CD8-positive, alpha-beta memory T cell (primary cell): ENCODE measurements at regions not wholly inside any gene's neighbourhood (a gene's known extent, or its start where the extent isn't known, plus 50 kb on each side); places are given as distances from the start of the nearest gene placed in this dataset.

ENCODE experiments used
- CTCF ChIA-PET: fragments of 350-600 bp; sonication (Branson Sonifier 250); formaldehyde crosslinking; loops from one replicate; lab custom pipeline; 2021; ENCODE audit warnings: antibody characterized with exemption; lab: Charles Lee
- POLR2A ChIA-PET: fragments of 350-600 bp; sonication (Branson Sonifier 250); formaldehyde crosslinking; loops from one replicate; lab custom pipeline; 2021; ENCODE audit warnings: antibody characterized with exemption; lab: Charles Lee
- DNase-seq, 5 donors: peaks; one replicate each; pipeline versions ENCODE4 v3.0.0 to v3.0.0-alpha.2; 2020 to 2022; ENCODE audit warnings: mixed read lengths in 1 of 5
- H3K27ac ChIP-seq: one replicate; pipeline ENCODE4 v1.7.0; 2013; ENCODE audit warnings: low read depth, mild to moderate bottlenecking, low read length, moderate library complexity
- H3K27me3 ChIP-seq: 2 replicates; pipeline ENCODE4 v1.7.0; 2013; ENCODE audit warnings: low read length, mild to moderate bottlenecking; ENCODE audit not compliant: insufficient read depth, poor library complexity, severe bottlenecking
- H3K36me3 ChIP-seq: 2 replicates; pipeline ENCODE4 v1.7.0; 2013; ENCODE audit warnings: mild to moderate bottlenecking, low read length, moderate library complexity; ENCODE audit not compliant: insufficient read depth
- H3K4me1 ChIP-seq: 2 replicates; pipeline ENCODE4 v1.7.0; 2013; ENCODE audit warnings: mild to moderate bottlenecking, low read length, moderate library complexity; ENCODE audit not compliant: insufficient read depth
- H3K4me3 ChIP-seq: 2 replicates; pipeline ENCODE4 v1.7.0; 2013; ENCODE audit warnings: mild to moderate bottlenecking, low read length
- H3K9me3 ChIP-seq: 2 replicates; pipeline ENCODE4 v1.7.0; 2013; ENCODE audit warnings: mild to moderate bottlenecking, low read length
- H3K27ac Mint-ChIP-seq, 8 donors: one replicate each; pipeline ENCODE4 v1.8.0; 2020 to 2021; ENCODE audit warnings: mixed read lengths in 8 of 8, mild to moderate bottlenecking in 6 of 8, inconsistent platforms in 3 of 8, moderate library complexity in 3 of 8
- H3K27me3 Mint-ChIP-seq, 2 donors: one replicate each; pipeline ENCODE4 v1.8.0; 2020 to 2021; ENCODE audit warnings: mixed read lengths in 2 of 2, mild to moderate bottlenecking in 1 of 2, moderate library complexity in 1 of 2
- H3K36me3 Mint-ChIP-seq, 3 donors: one replicate each; pipeline ENCODE4 v1.8.0; 2020 to 2021; ENCODE audit warnings: mixed read lengths in 3 of 3, inconsistent platforms in 1 of 3, mild to moderate bottlenecking in 1 of 3
- H3K4me1 Mint-ChIP-seq, 3 donors: one replicate each; pipeline ENCODE4 v1.8.0; 2020 to 2021; ENCODE audit warnings: mixed read lengths in 3 of 3, inconsistent platforms in 1 of 3, mild to moderate bottlenecking in 1 of 3
- H3K4me3 Mint-ChIP-seq, 7 donors: one replicate each; pipeline ENCODE4 v1.8.0; 2020 to 2021; ENCODE audit warnings: mixed read lengths in 7 of 7, mild to moderate bottlenecking in 6 of 7, moderate library complexity in 4 of 7, inconsistent platforms in 2 of 7
- H3K9me3 Mint-ChIP-seq, 5 donors: one replicate each; pipeline ENCODE4 v1.8.0; 2020 to 2022; ENCODE audit warnings: mixed read lengths in 5 of 5, mild to moderate bottlenecking in 3 of 5, moderate library complexity in 2 of 5, inconsistent platforms in 1 of 5

- Histone ChIP-seq H3K27me3 (no peaks in the 10 kb centered on the region), H3K9me3 (no peaks in the 10 kb centered on the region), H3K4me1 (no peaks in the 10 kb centered on the region), H3K27ac (no peak overlapping the region), H3K4me3 (no peak overlapping the region), H3K36me3 (no peaks in the 10 kb centered on the region)
- no peak for DNase-seq
- ChIA-PET CTCF (no interaction called here), POLR2A (no interaction called here)
- Mint-ChIP-seq H3K4me1 (no peaks in the 10 kb centered on the region), H3K4me3 (no peak overlapping the region), H3K9me3 (peaks cover 0 to 4% (median 0%) of the 10 kb centered on the region in 5 donors), H3K27me3 (peaks cover 4 to 26% of the 10 kb centered on the region in 2 donors), H3K36me3 (no peaks in the 10 kb centered on the region), H3K27ac (no peak overlapping the region)
Observed at GRCh38 chr9:32326146-32326545, 58.3 kb upstream of the ACO1 start.

- Mint-ChIP-seq H3K27ac (no peak overlapping the region), H3K36me3 (no peaks in the 10 kb centered on the region), H3K9me3 (peaks cover 0 to 4% (median 0%) of the 10 kb centered on the region in 5 donors), H3K4me3 (no peak overlapping the region), H3K4me1 (no peaks in the 10 kb centered on the region), H3K27me3 (peaks cover 3 to 34% of the 10 kb centered on the region in 2 donors)
- Histone ChIP-seq H3K4me1 (no peaks in the 10 kb centered on the region), H3K27ac (no peak overlapping the region), H3K36me3 (no peaks in the 10 kb centered on the region), H3K9me3 (no peaks in the 10 kb centered on the region), H3K27me3 (no peaks in the 10 kb centered on the region), H3K4me3 (no peak overlapping the region)
- CTCF ChIA-PET: no interaction called here
- POLR2A ChIA-PET: no interaction called here
- DNase-seq: no peak
Observed at GRCh38 chr9:32331240-32331639, 53.2 kb upstream of the ACO1 start.

- Mint-ChIP-seq H3K36me3 (no peaks in the 10 kb centered on the region), H3K4me3 (no peak overlapping the region), H3K9me3 (peaks cover 0 to 4% (median 0%) of the 10 kb centered on the region in 5 donors), H3K27me3 (peaks cover 3 to 15% of the 10 kb centered on the region in 2 donors), H3K4me1 (no peaks in the 10 kb centered on the region), H3K27ac (no peak overlapping the region)
- Histone ChIP-seq H3K9me3 (no peaks in the 10 kb centered on the region), H3K4me3 (no peak overlapping the region), H3K36me3 (no peaks in the 10 kb centered on the region), H3K27ac (no peak overlapping the region), H3K4me1 (no peaks in the 10 kb centered on the region), H3K27me3 (no peaks in the 10 kb centered on the region)
- no peak for DNase-seq
- ChIA-PET CTCF (no interaction called here), POLR2A (no interaction called here)
Observed at GRCh38 chr9:32334112-32334511, 50.3 kb upstream of the ACO1 start.
